ENCODE measurements at regions not wholly inside any gene's neighbourhood (a gene's known extent, or its start where the extent isn't known, plus 50 kb on each side); places are given as distances from the start of the nearest gene placed in this dataset.

GRCh38 chr21:15433091-15433490 is 296.7 kb upstream of the USP25 start (continued):
- TF ChIP-seq TFE3 (CRISPR knock-in tag; IDR thresholded peaks at IDR 0.05) (no peak), CBX2 (IDR thresholded peaks at IDR 0.05; ENCODE audit: insufficient read depth, low read length, poor library complexity, severe bottlenecking) (no peak), ZKSCAN1 (IDR thresholded peaks at IDR 0.05; ENCODE audit: low read depth, low read length) (no peak), AFF4 (CRISPR knock-in tag; IDR thresholded peaks at IDR 0.05) (no peak), DEAF1 (CRISPR knock-in tag; IDR thresholded peaks at IDR 0.05) (no peak), NFRKB (IDR thresholded peaks at IDR 0.05; ENCODE audit: low read depth) (no peak), PREB (CRISPR knock-in tag; IDR thresholded peaks at IDR 0.05) (no peak), ID3 (CRISPR knock-in tag; IDR thresholded peaks at IDR 0.05) (no peak), ID3 (tag; IDR thresholded peaks at IDR 0.05) (no peak), MECOM (CRISPR knock-in tag; IDR thresholded peaks at IDR 0.05) (no peak), PATZ1 (CRISPR knock-in tag; IDR thresholded peaks at IDR 0.05; ENCODE audit: borderline replicate concordance) (no peak), ZNF76 (CRISPR knock-in tag; IDR thresholded peaks at IDR 0.05; ENCODE audit: borderline replicate concordance) (no peak), BCL6 (CRISPR knock-in tag; IDR thresholded peaks at IDR 0.05) (no peak)
